T-cell (primary cell): ENCODE measurements at regions not wholly inside any gene's neighbourhood (a gene's known extent, or its start where the extent isn't known, plus 50 kb on each side); places are given as distances from the start of the nearest gene placed in this dataset.

Experiments
- ATAC-seq, 4 experiments: fragments of 200-7000 bp in 3 of 4; fragments of 150-1000 bp in 1 of 4; cut with Tn5 transposase; replicated peaks in 1 of 4; 1 replicate in 3 of 4; 2 replicates in 1 of 4; pipeline ENCODE4 v1.10.0; 2021; ENCODE audit warnings: moderate library complexity in 3 of 4, mild to moderate bottlenecking in 2 of 4, moderate number of reproducible peaks in 1 of 4
- CTCF ChIA-PET, 2 donors: fragments of 300-600 bp; sonication (Branson Sonifier 250); formaldehyde crosslinking; loops; one replicate each; lab custom pipeline; 2022; ENCODE audit warnings: antibody characterized with exemption in 2 of 2; lab: Charles Lee
- POLR2A ChIA-PET, 2 donors: fragments of 300-600 bp; sonication (Branson Sonifier 250); formaldehyde crosslinking; loops; one replicate each; lab custom pipeline; 2022; ENCODE audit warnings: antibody characterized with exemption in 2 of 2; lab: Charles Lee
- DNase-seq, 35 experiments: peaks; one replicate each; pipeline versions ENCODE4 v3.0.0 to v3.0.0-alpha.2; 2013 to 2023
- H3K27ac ChIP-seq: one replicate; pipeline ENCODE4 v1.5.1; 2013; ENCODE audit warnings: low read length
- H3K27me3 ChIP-seq, 2 experiments: replicated peaks in 1 of 2; 1 replicate in 1 of 2; 2 replicates in 1 of 2; pipeline versions ENCODE4 v1.6.1 to v1.7.0; 2013; ENCODE audit warnings: low read length in 1 of 2, mixed read lengths in 1 of 2; ENCODE audit not compliant: control insufficient read depth in 2 of 2, insufficient read depth in 2 of 2; ENCODE audit errors: extremely low read depth in 1 of 2
- H3K36me3 ChIP-seq, 2 donors: 1 replicate in 1 of 2; 2 replicates in 1 of 2; pipeline versions ENCODE4 v1.6.1 to v1.7.0; 2013; ENCODE audit warnings: low read length in 1 of 2; ENCODE audit not compliant: control insufficient read depth in 2 of 2, insufficient read depth in 1 of 2; ENCODE audit errors: extremely low read depth in 1 of 2
- H3K4me1 ChIP-seq, 2 experiments: 1 replicate in 1 of 2; 2 replicates in 1 of 2; pipeline versions ENCODE4 v1.6.1 to v1.7.0; 2013; ENCODE audit warnings: low read length in 2 of 2, mixed read lengths in 1 of 2; ENCODE audit not compliant: insufficient read depth in 2 of 2, control insufficient read depth in 1 of 2; ENCODE audit errors: extremely low read depth in 1 of 2
- H3K4me3 ChIP-seq, 2 donors: 1 replicate in 1 of 2; 2 replicates in 1 of 2; pipeline versions ENCODE4 v1.5.1 to v1.7.0; 2013; ENCODE audit warnings: mild to moderate bottlenecking in 2 of 2, low read length in 1 of 2, moderate library complexity in 1 of 2; ENCODE audit not compliant: control insufficient read depth in 1 of 2; ENCODE audit errors: extremely low read depth in 1 of 2
- H3K9me3 ChIP-seq: 2 replicates; pipeline ENCODE4 v1.7.0; 2013
- H3K27ac Mint-ChIP-seq, 2 donors: one replicate each; pipeline ENCODE4 v1.8.0; 2020 to 2021; ENCODE audit warnings: mild to moderate bottlenecking in 2 of 2, mixed read lengths in 2 of 2
- H3K27me3 Mint-ChIP-seq, 2 donors: one replicate each; pipeline ENCODE4 v1.8.0; 2021 to 2022; ENCODE audit warnings: mixed read lengths in 2 of 2
- H3K36me3 Mint-ChIP-seq: one replicate; pipeline ENCODE4 v1.8.0; 2021; ENCODE audit warnings: mixed read lengths
- H3K4me1 Mint-ChIP-seq, 3 donors: one replicate each; pipeline ENCODE4 v1.8.0; 2020 to 2022; ENCODE audit warnings: mixed read lengths in 3 of 3, mild to moderate bottlenecking in 1 of 3
- H3K4me3 Mint-ChIP-seq, 3 donors: one replicate each; pipeline ENCODE4 v1.8.0; 2020 to 2022; ENCODE audit warnings: mild to moderate bottlenecking in 3 of 3, mixed read lengths in 3 of 3, moderate library complexity in 3 of 3
- H3K9me3 Mint-ChIP-seq, 3 donors: one replicate each; pipeline ENCODE4 v1.8.0; 2020 to 2022; ENCODE audit warnings: mixed read lengths in 3 of 3
- WGBS: methylation state at CpG from one replicate; pipeline ENCODE4 v1.1.5; 2013; ENCODE audit warnings: missing lambda C conversion rate; ENCODE audit not compliant: insufficient coverage; 5-methylcytosine and 5-hydroxymethylcytosine counted together

DNA sequence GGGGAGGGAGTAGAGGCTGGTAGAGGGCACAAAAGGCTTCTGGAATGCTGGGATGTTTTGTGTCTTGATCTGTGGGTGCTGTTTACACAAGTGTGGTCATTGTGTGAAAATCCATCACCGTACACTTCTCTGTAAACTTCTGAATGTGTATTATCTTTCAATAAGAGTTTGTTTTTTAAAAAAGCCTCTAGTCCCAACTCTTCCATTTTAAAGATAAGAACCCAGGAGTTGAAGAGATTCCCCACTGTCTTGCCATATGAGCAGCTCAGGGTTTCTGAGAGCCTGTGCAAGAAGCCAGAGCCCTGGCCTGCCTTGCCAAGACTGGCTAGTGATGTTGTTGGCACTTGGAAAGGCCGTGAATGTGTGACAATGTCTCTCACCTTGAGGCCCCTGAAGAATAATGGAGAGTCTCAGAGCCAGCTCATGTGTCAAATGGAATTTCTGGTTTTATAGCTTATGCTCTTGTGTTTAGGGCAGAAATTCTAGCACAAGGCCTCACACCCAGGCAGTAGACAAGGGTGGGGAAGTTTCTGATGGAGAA is 57.5 kb upstream of the NPAS1 start:
- H3K4me1 Mint-ChIP-seq = peaks cover 21 to 50% (median 46%) of the 10 kb centered on the region in 3 donors
- no peak for DNase-seq
- ChIA-PET CTCF (no interaction called here), POLR2A (no interaction called here)
- H3K9me3 ChIP-seq = no peaks in the 10 kb centered on the region
- peak overlapping the region in 1 of 2 donors; percentile 34 for H3K27ac Mint-ChIP-seq
- H3K36me3 Mint-ChIP-seq = peaks cover 15% of the 10 kb centered on the region
- H3K36me3 ChIP-seq = no peaks in the 10 kb centered on the region
- no peak for ATAC-seq
- no peak overlapping the region for H3K4me3 Mint-ChIP-seq
- no peaks in the 10 kb centered on the region for H3K27me3 Mint-ChIP-seq
- WGBS = 90% methylated on average over 1 of the region's 2 CpGs
- H3K27me3 ChIP-seq = no peaks in the 10 kb centered on the region
- H3K27ac ChIP-seq = no peak overlapping the region
- H3K9me3 Mint-ChIP-seq = no peaks in the 10 kb centered on the region
- no peak overlapping the region for H3K4me3 ChIP-seq
- H3K4me1 ChIP-seq = peaks cover under 1 to 46% of the 10 kb centered on the region in 2 experiments

DNA sequence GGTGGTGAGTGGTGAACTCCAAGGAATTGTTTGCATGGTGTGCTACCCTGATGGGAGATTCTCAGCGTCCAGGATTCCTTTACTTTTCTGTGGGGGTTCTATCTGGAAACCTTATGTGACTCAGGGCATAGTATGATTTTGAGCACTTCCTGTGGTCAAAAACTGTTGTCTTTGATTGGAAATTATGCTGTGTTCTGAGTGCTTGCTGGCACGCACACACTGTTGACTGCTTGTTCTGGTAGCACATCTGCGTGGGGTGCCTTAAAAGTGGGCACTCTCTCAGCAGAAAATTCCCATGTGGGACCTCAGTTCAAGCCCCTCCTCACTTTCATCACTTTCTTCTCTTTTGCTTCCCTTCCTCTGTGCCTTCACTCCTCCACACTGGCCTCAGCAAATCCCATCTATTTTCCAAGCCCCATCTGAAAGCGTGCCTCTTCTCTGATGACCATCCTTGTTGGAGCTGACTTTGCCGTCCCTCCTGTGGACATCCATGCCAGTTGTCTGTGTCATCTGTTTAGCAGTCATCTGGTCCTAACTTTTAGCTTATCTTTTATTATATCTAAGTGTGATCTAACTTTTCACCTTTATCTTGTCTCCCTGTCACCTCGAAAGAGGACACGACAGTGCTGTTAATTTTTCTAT is 56.4 kb upstream of the NPAS1 start:
- peaks cover 18% of the 10 kb centered on the region for H3K36me3 Mint-ChIP-seq
- H3K4me3 Mint-ChIP-seq = no peak overlapping the region
- H3K9me3 Mint-ChIP-seq = no peaks in the 10 kb centered on the region

DNA sequence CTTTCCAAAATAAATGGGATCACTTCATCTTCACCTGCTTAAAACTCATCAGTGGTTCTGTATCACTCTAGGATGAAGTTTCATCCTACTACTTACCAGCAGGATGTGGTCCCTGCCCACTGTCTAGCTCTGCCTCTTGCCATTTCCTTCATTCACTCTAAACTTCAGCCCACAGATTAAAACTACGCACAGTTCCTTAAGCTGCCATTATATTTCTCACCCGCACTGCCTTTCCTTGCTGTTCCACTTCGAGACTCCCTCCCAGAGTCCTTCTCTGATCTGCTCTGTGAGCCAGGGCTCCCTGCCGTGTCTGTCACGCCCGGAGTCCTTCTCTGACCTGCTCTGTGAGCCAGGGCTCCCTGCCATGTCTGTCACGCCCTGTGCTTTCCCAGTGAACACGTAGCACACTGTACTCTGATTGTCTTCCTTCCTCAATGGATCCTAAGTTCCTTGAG is 52.0 kb upstream of the NPAS1 start:
- ATAC-seq = peak; percentile 90 to 99 (median 96)
- ChIA-PET POLR2A (no interaction called here), CTCF (no interaction called here)
- peaks cover 31% of the 10 kb centered on the region for H3K36me3 Mint-ChIP-seq
- Histone ChIP-seq H3K9me3 (no peaks in the 10 kb centered on the region), H3K36me3 (peaks cover 0 to 4% of the 10 kb centered on the region in 2 donors), H3K4me3 (peak overlapping the region in 1 of 2 donors; percentile 17), H3K4me1 (peaks cover 9 to 26% of the 10 kb centered on the region in 2 experiments), H3K27ac (peak overlapping the region; percentile 57), H3K27me3 (no peaks in the 10 kb centered on the region)
- DNase-seq = peak in 16 of 35 experiments; percentile 5 to 73 (median 20)
- H3K4me3 Mint-ChIP-seq = peak overlapping the region; percentile 47 to 53 (median 50)
- WGBS = 13% methylated on average over 7 of the region's 8 CpGs
- H3K9me3 Mint-ChIP-seq = no peaks in the 10 kb centered on the region
- peak overlapping the region; percentile 85 to 88 for H3K27ac Mint-ChIP-seq
- H3K4me1 Mint-ChIP-seq = peaks cover 33 to 49% (median 38%) of the 10 kb centered on the region in 3 donors
- no peaks in the 10 kb centered on the region for H3K27me3 Mint-ChIP-seq

More for the DNA sequence above, 56.4 kb upstream of the NPAS1 start:
- WGBS = 66% methylated on average over 4 of the region's 7 CpGs
- POLR2A ChIA-PET = no interaction called here
- CTCF ChIA-PET = interaction anchor here in 1 of 2 donors (0.8 to 1.0 kb wide), 2 partner anchors 9 to 85 kb away, joined by 3 read pairs; no protein-coding TSS in a partner anchor
- Histone ChIP-seq H3K4me3 (no peak overlapping the region), H3K4me1 (peaks cover 9 to 47% of the 10 kb centered on the region in 2 experiments), H3K27me3 (no peaks in the 10 kb centered on the region), H3K27ac (no peak overlapping the region), H3K9me3 (no peaks in the 10 kb centered on the region), H3K36me3 (no peaks in the 10 kb centered on the region)
- peak overlapping the region; percentile 11 to 38 for H3K27ac Mint-ChIP-seq
- DNase-seq (no peak), ATAC-seq (no peak)
- no peaks in the 10 kb centered on the region for H3K27me3 Mint-ChIP-seq
- peaks cover 27 to 55% (median 52%) of the 10 kb centered on the region in 3 donors for H3K4me1 Mint-ChIP-seq
